H1 (cell line): ENCODE measurements at regions not wholly inside any gene's neighbourhood (a gene's known extent, or its start where the extent isn't known, plus 50 kb on each side); places are given as distances from the start of the nearest gene placed in this dataset.

Experiments
- CTCF ChIA-PET: fragments of 300-600 bp; sonication (Branson Sonifier 250); formaldehyde crosslinking; loops from one replicate; lab custom pipeline; 2021; ENCODE audit not compliant: partially characterized antibody; lab: Charles Lee
- POLR2A ChIA-PET: fragments of 300-600 bp; sonication (Branson Sonifier 250); formaldehyde crosslinking; loops from one replicate; lab custom pipeline; 2021; ENCODE audit warnings: inconsistent platforms; ENCODE audit not compliant: partially characterized antibody; lab: Charles Lee
- DNase-seq, 2 experiments: peaks; one replicate each; pipeline versions ENCODE4 v3.0.0 to v3.0.0-alpha.2; 2010 to 2022; ENCODE audit warnings: low spot score in 2 of 2, low read depth in 1 of 2, mixed read lengths in 1 of 2
- FAIRE-seq: peaks from 2 replicates; lab custom pipeline; 2011; peaks lifted over from hg19 to GRCh38; lab: Jason Lieb, UNC
- H2AFZ ChIP-seq: 2 replicates; pipeline ENCODE4 v1.8.1; 2012; ENCODE audit warnings: low read length, inconsistent platforms
- H2AK5ac ChIP-seq: 2 replicates; pipeline ENCODE4 v1.6.1; 2013; ENCODE audit warnings: low read depth, low read length
- H2BK120ac ChIP-seq: replicated peaks from 2 replicates; pipeline ENCODE3; 2013; ENCODE audit warnings: low read depth, low read length, inconsistent platforms
- H2BK12ac ChIP-seq: 2 replicates; pipeline ENCODE4 v1.6.1; 2013; ENCODE audit warnings: low read depth, low read length
- H2BK15ac ChIP-seq: 2 replicates; pipeline ENCODE4 v1.6.1; 2013; ENCODE audit warnings: low read length
- H2BK20ac ChIP-seq: 2 replicates; pipeline ENCODE4 v1.6.1; 2013; ENCODE audit warnings: low read length
- H2BK5ac ChIP-seq: 2 replicates; pipeline ENCODE4 v1.6.1; 2013; ENCODE audit warnings: low read depth, low read length
- H3K14ac ChIP-seq: 2 replicates; pipeline ENCODE4 v1.6.1; 2013; ENCODE audit warnings: inconsistent platforms; ENCODE audit not compliant: insufficient read length
- H3K18ac ChIP-seq: 2 replicates; pipeline ENCODE4 v1.6.1; 2013; ENCODE audit warnings: low read length; ENCODE audit errors: extremely low read depth
- H3K23ac ChIP-seq: 2 replicates; pipeline ENCODE4 v1.6.1; 2013; ENCODE audit warnings: inconsistent platforms; ENCODE audit not compliant: insufficient read length
- H3K23me2 ChIP-seq: 2 replicates; pipeline ENCODE4 v1.6.1; 2013; ENCODE audit warnings: low read depth, low read length
- H3K27ac ChIP-seq: 2 replicates; pipeline ENCODE4 v1.6.1; 2011; ENCODE audit warnings: low read depth, low read length, inconsistent platforms
- H3K27me3 ChIP-seq, 4 experiments: replicated peaks in 1 of 4; 1 replicate in 1 of 4; 2 replicates in 3 of 4; pipeline versions ENCODE4 v1.6.1 to v1.8.1; 2011 to 2013; ENCODE audit warnings: low read length in 3 of 4, mild to moderate bottlenecking in 3 of 4, inconsistent platforms in 2 of 4, mixed read lengths in 2 of 4, moderate library complexity in 1 of 4; ENCODE audit not compliant: control insufficient read depth in 3 of 4, insufficient read depth in 3 of 4; ENCODE audit errors: extremely low read depth in 1 of 4
- H3K36me3 ChIP-seq, 4 experiments: 2 replicates each; pipeline versions ENCODE4 v1.6.1 to v1.8.1; 2011 to 2013; ENCODE audit warnings: mild to moderate bottlenecking in 4 of 4, low read length in 3 of 4, moderate library complexity in 2 of 4, control low read depth in 1 of 4, inconsistent platforms in 1 of 4; ENCODE audit not compliant: insufficient read depth in 4 of 4, control insufficient read depth in 2 of 4
- H3K4ac ChIP-seq: replicated peaks from 2 replicates; pipeline ENCODE3; 2013; ENCODE audit warnings: low read length, low read depth, mixed read lengths, inconsistent platforms; ENCODE audit not compliant: insufficient read length
- H3K4me1 ChIP-seq, 4 experiments: replicated peaks in 1 of 4; 1 replicate in 1 of 4; 2 replicates in 3 of 4; pipeline versions ENCODE4 v1.6.1 to v1.8.1; 2011 to 2013; ENCODE audit warnings: low read length in 3 of 4, inconsistent platforms in 2 of 4, mixed read lengths in 1 of 4; ENCODE audit not compliant: insufficient read depth in 4 of 4, control insufficient read depth in 3 of 4
- H3K4me2 ChIP-seq, 2 experiments: 2 replicates each; pipeline versions ENCODE4 v1.6.1 to v1.8.1; 2011 to 2013; ENCODE audit warnings: low read depth in 2 of 2, low read length in 2 of 2, control low read depth in 1 of 2, inconsistent platforms in 1 of 2, mild to moderate bottlenecking in 1 of 2; ENCODE audit not compliant: insufficient read depth in 1 of 2
- H3K4me3 ChIP-seq, 4 experiments: fragments of 200-600, 300-600 bp in 1 of 4; sonication (generic), shearing (Covaris generic), sonication (Bioruptor Twin) in 1 of 4; 2 replicates each; pipeline versions ENCODE4 v1.5.1 to v1.8.1; 2011 to 2016; ENCODE audit warnings: low read length in 4 of 4, low read depth in 3 of 4, control low read depth in 2 of 4, inconsistent platforms in 2 of 4, mild to moderate bottlenecking in 2 of 4, mixed read lengths in 1 of 4, moderate library complexity in 1 of 4; ENCODE audit not compliant: insufficient read depth in 2 of 4; ENCODE audit errors: extremely low read depth in 1 of 4
- H3K56ac ChIP-seq: replicated peaks from 2 replicates; pipeline ENCODE3; 2013; ENCODE audit warnings: low read depth, mild to moderate bottlenecking, mixed read lengths, low read length, inconsistent platforms; ENCODE audit not compliant: insufficient read length
- H3K79me1 ChIP-seq: 2 replicates; pipeline ENCODE4 v1.6.1; 2013; ENCODE audit warnings: low read depth, low read length, control low read depth
- H3K79me2 ChIP-seq, 2 experiments: 2 replicates each; pipeline versions ENCODE4 v1.6.1 to v1.8.1; 2012 to 2013; ENCODE audit warnings: low read length in 2 of 2, mild to moderate bottlenecking in 2 of 2, inconsistent platforms in 1 of 2; ENCODE audit not compliant: insufficient read depth in 2 of 2, control insufficient read depth in 1 of 2
- H3K9ac ChIP-seq, 4 experiments: replicated peaks in 1 of 4; 1 replicate in 1 of 4; 2 replicates in 3 of 4; pipeline versions ENCODE4 v1.6.1 to v1.8.1; 2011 to 2013; ENCODE audit warnings: low read depth in 3 of 4, low read length in 3 of 4, control low read depth in 2 of 4, mild to moderate bottlenecking in 2 of 4, moderate library complexity in 2 of 4, inconsistent platforms in 1 of 4; ENCODE audit errors: extremely low read depth in 1 of 4
- H3K9me3 ChIP-seq, 2 experiments: 2 replicates each; pipeline versions ENCODE4 v1.6.1 to v1.8.1; 2012 to 2013; ENCODE audit warnings: mild to moderate bottlenecking in 2 of 2, moderate library complexity in 2 of 2, control low read depth in 1 of 2, inconsistent platforms in 1 of 2, low read depth in 1 of 2, low read length in 1 of 2, mixed read lengths in 1 of 2; ENCODE audit not compliant: insufficient read depth in 2 of 2
- H4K20me1 ChIP-seq, 2 experiments: replicated peaks in 1 of 2; 2 replicates each; pipeline versions ENCODE3 to v1.8.1; 2011 to 2013; ENCODE audit warnings: inconsistent platforms in 2 of 2, low read length in 2 of 2, mild to moderate bottlenecking in 1 of 2; ENCODE audit not compliant: insufficient read depth in 2 of 2, control insufficient read depth in 1 of 2
- H4K5ac ChIP-seq: 2 replicates; pipeline ENCODE4 v1.6.1; 2013; ENCODE audit warnings: low read length, low read depth, mixed read lengths, inconsistent platforms; ENCODE audit not compliant: insufficient read length
- H4K8ac ChIP-seq: 2 replicates; pipeline ENCODE4 v1.8.0; 2013; ENCODE audit warnings: mild to moderate bottlenecking, moderate library complexity, low read length, inconsistent platforms; ENCODE audit not compliant: insufficient read depth; ENCODE audit errors: extremely low read depth
- H4K91ac ChIP-seq: replicated peaks from 2 replicates; pipeline ENCODE3; 2013; ENCODE audit warnings: low read length, mixed read lengths, inconsistent platforms; ENCODE audit not compliant: insufficient read length
- RFX5 ChIP-seq: IDR thresholded peaks from 2 replicates; pipeline ENCODE4 v1.6.1; 2011; ENCODE audit warnings: low read depth, low read length, improper control_type of control experiment, borderline replicate concordance
- SP2 ChIP-seq: IDR thresholded peaks from 2 replicates; pipeline ENCODE4 v1.6.1; 2012; ENCODE audit warnings: mild to moderate bottlenecking, low read length, inconsistent platforms
- SP4 ChIP-seq: IDR thresholded peaks from 2 replicates; pipeline ENCODE4 v1.6.1; 2012; ENCODE audit warnings: low read length, inconsistent platforms

- Histone ChIP-seq H3K27ac (no peak overlapping the region), H3K23ac (no peak overlapping the region), H3K79me1 (no peaks in the 10 kb centered on the region), H4K20me1 (peaks cover 0 to 2% of the 10 kb centered on the region in 2 experiments), H3K79me2 (no peaks in the 10 kb centered on the region), H3K14ac (no peak overlapping the region), H3K56ac (no peak overlapping the region), H4K5ac (no peak overlapping the region), H3K18ac (no peak overlapping the region), H3K23me2 (no peaks in the 10 kb centered on the region), H4K8ac (no peak overlapping the region), H3K36me3 (no peaks in the 10 kb centered on the region), H2AK5ac (no peak overlapping the region), H3K27me3 (no peaks in the 10 kb centered on the region), H2BK5ac (no peak overlapping the region), H3K4me1 (no peaks in the 10 kb centered on the region), H2BK15ac (no peak overlapping the region), H2BK12ac (no peak overlapping the region), H3K4ac (no peak overlapping the region), H4K91ac (no peak overlapping the region), H3K9me3 (0 out of 4 replicates have a peak, but pooled peaks cover 0 to 3% of the 10 kb centered on the region in 2 experiments), H3K4me2 (no peak overlapping the region), H2BK120ac (no peak overlapping the region), H3K9ac (no peak overlapping the region), H3K4me3 (no peak overlapping the region), H2BK20ac (no peak overlapping the region), H2AFZ (no peak overlapping the region)
- FAIRE-seq (no peak), DNase-seq (no peak)
- CTCF ChIA-PET, result no interaction called here
- POLR2A ChIA-PET, result no interaction called here
- TF ChIP-seq SP4 (no peak), RFX5 (no peak), SP2 (no peak)
Measured at GRCh38 chr2:129381789-129382188, 597.7 kb upstream of the RAB6C start.
